Testis (tissue), 2 donors: ENCODE measurements at regions not wholly inside any gene's neighbourhood (a gene's known extent, or its start where the extent isn't known, plus 50 kb on each side); places are given as distances from the start of the nearest gene placed in this dataset.

Source experiments
- DNase-seq: peaks from one replicate; pipeline ENCODE4 v3.0.0-alpha.2; 2019
- H3K27ac ChIP-seq, 2 donors: fragments of 200-600 bp; sonication (generic); one replicate each; pipeline ENCODE4 v1.5.1; 2019
- H3K27me3 ChIP-seq: fragments of 200-600 bp; sonication (generic); one replicate; pipeline ENCODE4 v1.5.1; 2019
- H3K36me3 ChIP-seq: fragments of 200-600 bp; sonication (generic); one replicate; pipeline ENCODE4 v1.5.1; 2017; ENCODE audit warnings: low read depth; ENCODE audit errors: missing control alignments
- H3K4me1 ChIP-seq: fragments of 200-600 bp; sonication (generic); one replicate; pipeline ENCODE4 v1.5.1; 2019
- H3K4me3 ChIP-seq, 2 donors: fragments of 200-600 bp; sonication (generic); one replicate each; pipeline ENCODE4 v1.5.1; 2017 to 2019
- H3K9me3 ChIP-seq: fragments of 200-600 bp; sonication (generic); one replicate; pipeline ENCODE4 v1.5.1; 2017
- POLR2A ChIP-seq: fragments of 450-650 bp; IDR thresholded peaks from one replicate; pipeline ENCODE4 v1.6.1; 2017; ENCODE audit warnings: antibody characterized with exemption, mild to moderate bottlenecking, moderate library complexity
- WGBS, 2 donors: methylation state at CpG; one replicate each; pipeline ENCODE4 v1.1.5; 2018; 5-methylcytosine and 5-hydroxymethylcytosine counted together
- intact Hi-C: fragments of 100-400 bp; cut with DNase I; formaldehyde crosslinking; loops from one replicate; pipeline ENCODE4 v1.15.1; 2023; ENCODE audit warnings: low total_unique reads
- TF ChIP-seq, protein P1 (sequence below), 3 experiments: fragments of 450-650 bp in 2 of 3; fragments of 200-600 bp in 1 of 3; sonication (generic) in 1 of 3; IDR thresholded peaks; one replicate each; pipeline ENCODE4 v1.5.1; 2016 to 2019; ENCODE audit warnings: antibody characterized with exemption in 3 of 3, mild to moderate bottlenecking in 2 of 3, moderate library complexity in 1 of 3

DNA sequence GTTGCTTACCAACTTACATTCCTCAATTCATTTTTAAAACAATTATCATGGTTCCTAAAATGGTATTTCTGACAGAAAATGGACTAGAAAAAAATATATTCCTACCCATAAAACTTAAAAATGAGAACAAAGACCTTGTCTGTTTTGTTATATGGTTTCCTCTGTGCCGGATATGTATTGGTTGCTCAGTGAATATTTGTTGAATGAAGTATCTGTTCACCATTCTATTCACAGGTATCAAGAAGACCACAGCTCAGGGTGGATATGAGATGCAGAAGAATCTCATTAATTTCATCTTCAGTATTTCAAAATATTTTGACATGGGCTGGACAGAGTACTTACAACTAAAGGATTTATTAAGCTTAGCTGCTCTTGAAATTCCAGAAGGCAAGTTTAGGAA lies 58.1 kb downstream of the TUSC7 start:
- DNase-seq = no peak
- no peak overlapping the region for H3K4me3 ChIP-seq
- H3K9me3 ChIP-seq = no peaks in the 10 kb centered on the region
- H3K4me1 ChIP-seq = no peaks in the 10 kb centered on the region
- no peak overlapping the region for H3K27ac ChIP-seq
- H3K27me3 ChIP-seq = no peaks in the 10 kb centered on the region
- H3K36me3 ChIP-seq = no peaks in the 10 kb centered on the region
- no peak for TF ChIP-seq POLR2A
- TF ChIP-seq, protein P1, sequence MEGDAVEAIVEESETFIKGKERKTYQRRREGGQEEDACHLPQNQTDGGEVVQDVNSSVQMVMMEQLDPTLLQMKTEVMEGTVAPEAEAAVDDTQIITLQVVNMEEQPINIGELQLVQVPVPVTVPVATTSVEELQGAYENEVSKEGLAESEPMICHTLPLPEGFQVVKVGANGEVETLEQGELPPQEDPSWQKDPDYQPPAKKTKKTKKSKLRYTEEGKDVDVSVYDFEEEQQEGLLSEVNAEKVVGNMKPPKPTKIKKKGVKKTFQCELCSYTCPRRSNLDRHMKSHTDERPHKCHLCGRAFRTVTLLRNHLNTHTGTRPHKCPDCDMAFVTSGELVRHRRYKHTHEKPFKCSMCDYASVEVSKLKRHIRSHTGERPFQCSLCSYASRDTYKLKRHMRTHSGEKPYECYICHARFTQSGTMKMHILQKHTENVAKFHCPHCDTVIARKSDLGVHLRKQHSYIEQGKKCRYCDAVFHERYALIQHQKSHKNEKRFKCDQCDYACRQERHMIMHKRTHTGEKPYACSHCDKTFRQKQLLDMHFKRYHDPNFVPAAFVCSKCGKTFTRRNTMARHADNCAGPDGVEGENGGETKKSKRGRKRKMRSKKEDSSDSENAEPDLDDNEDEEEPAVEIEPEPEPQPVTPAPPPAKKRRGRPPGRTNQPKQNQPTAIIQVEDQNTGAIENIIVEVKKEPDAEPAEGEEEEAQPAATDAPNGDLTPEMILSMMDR (IDR thresholded peaks at IDR 0.05) = no peak
- intact Hi-C loops = no loop called here
- WGBS, 2 donors = 90 to 92% methylated on average over 1 of the region's 1 CpG

DNA sequence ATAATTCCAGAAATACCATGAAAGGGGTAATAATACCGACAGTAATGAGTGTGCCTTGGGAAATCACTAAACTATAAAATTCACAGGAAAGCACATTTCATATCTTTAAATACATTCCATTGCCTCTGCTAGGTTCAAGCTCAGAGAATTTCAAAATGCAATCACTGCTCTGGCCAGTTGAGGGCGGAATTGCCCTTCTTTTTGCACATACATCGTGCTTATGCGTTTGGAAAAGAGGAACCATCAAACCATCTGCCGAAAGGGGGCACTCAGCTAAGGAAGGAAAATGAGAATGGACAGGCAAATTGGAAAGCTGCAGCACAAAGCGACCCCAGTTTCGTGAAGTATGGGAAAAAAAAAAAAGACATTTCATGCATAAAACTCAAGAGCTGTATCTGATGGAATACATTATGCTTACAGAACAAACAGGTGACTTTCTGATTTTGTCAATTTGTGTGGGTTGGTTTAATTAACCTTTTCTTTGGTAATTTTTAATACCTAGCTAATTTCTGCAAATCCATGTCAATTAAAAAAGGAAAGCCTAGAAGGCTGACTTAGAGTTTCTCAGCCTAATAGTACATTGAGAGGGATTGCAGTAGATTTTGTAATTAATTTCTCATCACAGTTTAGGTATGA lies 61.4 kb downstream of the TUSC7 start:
- H3K36me3 ChIP-seq = no peaks in the 10 kb centered on the region
- no peaks in the 10 kb centered on the region for H3K4me1 ChIP-seq
- TF ChIP-seq, protein P1 (IDR thresholded peaks at IDR 0.05) = peak; percentile 73 to 88 (median 79)
- no peak for TF ChIP-seq POLR2A
- no peaks in the 10 kb centered on the region for H3K9me3 ChIP-seq
- H3K27ac ChIP-seq = no peak overlapping the region
- H3K27me3 ChIP-seq = no peaks in the 10 kb centered on the region
- intact Hi-C loops = no loop called here
- peak; percentile 87 for DNase-seq
- H3K4me3 ChIP-seq = no peak overlapping the region
- 2% methylated on average over 7 of the region's 7 CpGs for WGBS, 2 donors

DNA sequence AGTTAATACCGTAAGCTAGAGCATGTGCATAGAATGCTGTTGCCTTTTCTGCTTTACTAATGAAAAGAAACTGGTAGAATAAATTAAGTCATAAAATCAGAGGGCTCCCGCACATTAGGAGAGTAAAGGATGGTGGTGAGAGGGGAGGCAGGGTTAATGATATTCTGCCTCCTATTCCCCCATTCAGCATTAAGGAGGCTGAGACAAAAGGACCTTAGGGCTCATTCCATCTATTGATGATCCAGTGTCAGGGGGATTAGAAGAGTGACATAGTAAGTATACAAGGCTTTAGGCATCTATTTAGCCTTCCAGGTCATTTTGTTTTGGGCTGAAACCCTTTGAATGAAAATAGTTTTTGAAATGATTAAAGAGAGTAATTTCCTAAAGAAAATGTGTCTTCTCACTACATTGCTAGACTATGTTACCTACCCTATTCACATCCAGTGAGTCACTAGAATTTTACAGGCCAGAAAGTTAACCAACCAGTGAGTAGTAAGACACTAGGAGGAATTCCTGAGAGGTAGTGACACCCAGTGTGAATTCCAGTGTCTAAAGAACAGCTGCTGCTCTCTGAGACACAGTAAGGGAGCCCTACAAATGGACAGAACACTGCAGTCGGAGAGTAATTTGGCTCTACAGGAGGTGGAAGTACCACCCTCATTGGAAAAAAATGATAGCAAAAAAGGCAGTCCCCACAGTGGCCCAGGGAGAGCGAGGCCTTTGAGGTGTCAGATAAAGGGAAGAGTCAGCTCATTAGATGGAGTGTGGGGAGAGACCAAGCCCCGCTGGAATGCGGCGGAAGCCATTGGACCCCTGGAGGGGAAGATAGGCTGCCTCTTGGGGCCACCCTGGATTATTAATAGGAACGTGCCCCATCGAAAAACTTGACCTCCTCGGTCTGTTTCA lies 67.6 kb downstream of the TUSC7 start:
- Histone ChIP-seq H3K9me3 (no peaks in the 10 kb centered on the region), H3K27ac (no peak overlapping the region), H3K4me3 (no peak overlapping the region), H3K27me3 (no peaks in the 10 kb centered on the region), H3K4me1 (no peaks in the 10 kb centered on the region), H3K36me3 (no peaks in the 10 kb centered on the region)
- DNase-seq = no peak
- TF ChIP-seq, protein P1 (IDR thresholded peaks at IDR 0.05) = no peak
- no peak for TF ChIP-seq POLR2A
- 57 to 65% methylated on average over 10 of the region's 10 CpGs for WGBS, 2 donors
- intact Hi-C loops = no loop called here

DNA sequence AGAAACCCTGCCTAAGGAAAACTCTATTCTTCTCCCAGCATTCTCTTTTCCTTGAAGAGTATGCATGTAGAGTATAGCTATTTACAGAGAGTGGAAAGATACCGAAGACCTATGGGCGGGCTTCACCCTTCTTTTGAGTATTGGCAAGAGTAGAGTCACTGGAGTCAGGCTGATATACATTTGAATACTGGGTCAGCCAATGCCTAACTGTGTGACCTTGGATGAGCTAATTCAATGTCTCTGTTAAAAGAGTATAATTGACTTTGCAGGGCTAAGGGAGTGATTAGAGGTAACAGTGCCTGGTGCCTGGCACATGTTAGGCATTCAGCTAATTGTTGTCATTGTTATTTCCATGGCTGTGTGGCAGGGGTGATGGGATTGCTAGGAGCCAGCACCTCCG lies 75.6 kb downstream of the TUSC7 start:
- no peaks in the 10 kb centered on the region for H3K9me3 ChIP-seq
- no peaks in the 10 kb centered on the region for H3K36me3 ChIP-seq
- H3K4me3 ChIP-seq = no peak overlapping the region
- intact Hi-C loops = no loop called here
- no peak overlapping the region for H3K27ac ChIP-seq
- WGBS, 2 donors = 90 to 93% methylated on average over 3 of the region's 3 CpGs
- no peaks in the 10 kb centered on the region for H3K27me3 ChIP-seq
- TF ChIP-seq, protein P1 (IDR thresholded peaks at IDR 0.05) = no peak
- TF ChIP-seq POLR2A = no peak
- DNase-seq = no peak
- no peaks in the 10 kb centered on the region for H3K4me1 ChIP-seq
